T-cell (primary cell): ENCODE measurements at regions not wholly inside any gene's neighbourhood (a gene's known extent, or its start where the extent isn't known, plus 50 kb on each side); places are given as distances from the start of the nearest gene placed in this dataset.
A peak's percentile ranks its signal among the peaks of the same experiment; 100 is the strongest.

Experiments used
- ATAC-seq, 4 experiments: fragments of 200-7000 bp in 3 of 4; fragments of 150-1000 bp in 1 of 4; cut with Tn5 transposase; replicated peaks in 1 of 4; 1 replicate in 3 of 4; 2 replicates in 1 of 4; pipeline ENCODE4 v1.10.0; 2021; ENCODE audit warnings: moderate library complexity in 3 of 4, mild to moderate bottlenecking in 2 of 4, moderate number of reproducible peaks in 1 of 4
- CTCF ChIA-PET, 2 donors: fragments of 300-600 bp; sonication (Branson Sonifier 250); formaldehyde crosslinking; loops; one replicate each; lab custom pipeline; 2022; ENCODE audit warnings: antibody characterized with exemption in 2 of 2; lab: Charles Lee
- POLR2A ChIA-PET, 2 donors: fragments of 300-600 bp; sonication (Branson Sonifier 250); formaldehyde crosslinking; loops; one replicate each; lab custom pipeline; 2022; ENCODE audit warnings: antibody characterized with exemption in 2 of 2; lab: Charles Lee
- DNase-seq, 35 experiments: peaks; one replicate each; pipeline versions ENCODE4 v3.0.0 to v3.0.0-alpha.2; 2013 to 2023
- H3K27ac ChIP-seq: one replicate; pipeline ENCODE4 v1.5.1; 2013; ENCODE audit warnings: low read length
- H3K27me3 ChIP-seq, 2 experiments: replicated peaks in 1 of 2; 1 replicate in 1 of 2; 2 replicates in 1 of 2; pipeline versions ENCODE4 v1.6.1 to v1.7.0; 2013; ENCODE audit warnings: low read length in 1 of 2, mixed read lengths in 1 of 2; ENCODE audit not compliant: control insufficient read depth in 2 of 2, insufficient read depth in 2 of 2; ENCODE audit errors: extremely low read depth in 1 of 2
- H3K36me3 ChIP-seq, 2 donors: 1 replicate in 1 of 2; 2 replicates in 1 of 2; pipeline versions ENCODE4 v1.6.1 to v1.7.0; 2013; ENCODE audit warnings: low read length in 1 of 2; ENCODE audit not compliant: control insufficient read depth in 2 of 2, insufficient read depth in 1 of 2; ENCODE audit errors: extremely low read depth in 1 of 2
- H3K4me1 ChIP-seq, 2 experiments: 1 replicate in 1 of 2; 2 replicates in 1 of 2; pipeline versions ENCODE4 v1.6.1 to v1.7.0; 2013; ENCODE audit warnings: low read length in 2 of 2, mixed read lengths in 1 of 2; ENCODE audit not compliant: insufficient read depth in 2 of 2, control insufficient read depth in 1 of 2; ENCODE audit errors: extremely low read depth in 1 of 2
- H3K4me3 ChIP-seq, 2 donors: 1 replicate in 1 of 2; 2 replicates in 1 of 2; pipeline versions ENCODE4 v1.5.1 to v1.7.0; 2013; ENCODE audit warnings: mild to moderate bottlenecking in 2 of 2, low read length in 1 of 2, moderate library complexity in 1 of 2; ENCODE audit not compliant: control insufficient read depth in 1 of 2; ENCODE audit errors: extremely low read depth in 1 of 2
- H3K9me3 ChIP-seq: 2 replicates; pipeline ENCODE4 v1.7.0; 2013
- H3K27ac Mint-ChIP-seq, 2 donors: one replicate each; pipeline ENCODE4 v1.8.0; 2020 to 2021; ENCODE audit warnings: mild to moderate bottlenecking in 2 of 2, mixed read lengths in 2 of 2
- H3K27me3 Mint-ChIP-seq, 2 donors: one replicate each; pipeline ENCODE4 v1.8.0; 2021 to 2022; ENCODE audit warnings: mixed read lengths in 2 of 2
- H3K36me3 Mint-ChIP-seq: one replicate; pipeline ENCODE4 v1.8.0; 2021; ENCODE audit warnings: mixed read lengths
- H3K4me1 Mint-ChIP-seq, 3 donors: one replicate each; pipeline ENCODE4 v1.8.0; 2020 to 2022; ENCODE audit warnings: mixed read lengths in 3 of 3, mild to moderate bottlenecking in 1 of 3
- H3K4me3 Mint-ChIP-seq, 3 donors: one replicate each; pipeline ENCODE4 v1.8.0; 2020 to 2022; ENCODE audit warnings: mild to moderate bottlenecking in 3 of 3, mixed read lengths in 3 of 3, moderate library complexity in 3 of 3
- H3K9me3 Mint-ChIP-seq, 3 donors: one replicate each; pipeline ENCODE4 v1.8.0; 2020 to 2022; ENCODE audit warnings: mixed read lengths in 3 of 3
- WGBS: methylation state at CpG from one replicate; pipeline ENCODE4 v1.1.5; 2013; ENCODE audit warnings: missing lambda C conversion rate; ENCODE audit not compliant: insufficient coverage; 5-methylcytosine and 5-hydroxymethylcytosine counted together

DNA sequence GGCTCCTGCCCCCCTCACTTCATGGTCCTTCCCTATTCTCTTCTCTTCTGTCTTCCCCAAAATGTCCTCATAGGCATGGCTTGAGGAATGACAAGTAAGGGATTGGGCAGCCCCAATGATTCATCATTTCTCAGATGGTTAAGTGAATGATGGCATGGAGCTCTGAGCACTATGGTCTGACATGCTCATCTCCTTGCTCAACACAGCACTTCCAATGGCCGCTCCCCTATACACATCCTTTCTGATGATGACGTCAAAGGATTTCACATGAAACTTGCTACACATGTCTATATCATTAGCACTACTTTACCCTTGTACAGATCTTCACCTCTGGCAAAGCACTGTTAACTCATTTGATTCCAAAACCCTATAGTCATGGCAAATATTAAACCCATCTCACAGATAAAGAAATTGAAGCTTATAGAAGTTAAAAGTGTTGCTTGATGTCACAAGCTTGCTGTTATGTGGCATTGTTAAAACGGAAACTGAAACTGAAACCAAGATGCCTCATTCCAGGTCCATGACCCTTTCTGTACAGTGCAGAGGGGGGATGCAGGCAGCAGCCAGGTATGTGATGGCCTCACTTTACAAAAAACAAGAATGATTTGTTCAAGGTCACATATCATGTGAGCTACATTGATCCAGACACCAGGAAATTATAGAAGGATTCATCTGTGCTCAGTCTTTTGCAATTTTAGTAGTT, 90.0 kb upstream of the PLXNA4 start:
- ATAC-seq (peak; percentile 45 to 91 (median 72)), DNase-seq (peak in 3 of 35 experiments; percentile 3 to 53 (median 6))
- Mint-ChIP-seq H3K36me3 (no peaks in the 10 kb centered on the region), H3K4me1 (peaks cover 10 to 13% (median 11%) of the 10 kb centered on the region in 3 donors), H3K27ac (peak overlapping the region; percentile 79 to 88), H3K4me3 (peak overlapping the region; percentile 40 to 54 (median 42)), H3K27me3 (no peaks in the 10 kb centered on the region), H3K9me3 (no peaks in the 10 kb centered on the region)
- Histone ChIP-seq H3K36me3 (no peaks in the 10 kb centered on the region), H3K4me3 (no peak overlapping the region), H3K27ac (no peak overlapping the region), H3K9me3 (no peaks in the 10 kb centered on the region), H3K4me1 (peaks cover 6 to 11% of the 10 kb centered on the region in 2 experiments), H3K27me3 (no peaks in the 10 kb centered on the region)
- CTCF ChIA-PET: interaction anchor here (1.3 to 1.4 kb wide), 2 partner anchors 11 to 13 kb away, joined by 3 to 5 read pairs; no protein-coding TSS in a partner anchor
- WGBS: 80% methylated on average over 2 of the region's 3 CpGs
- POLR2A ChIA-PET: no interaction called here

DNA sequence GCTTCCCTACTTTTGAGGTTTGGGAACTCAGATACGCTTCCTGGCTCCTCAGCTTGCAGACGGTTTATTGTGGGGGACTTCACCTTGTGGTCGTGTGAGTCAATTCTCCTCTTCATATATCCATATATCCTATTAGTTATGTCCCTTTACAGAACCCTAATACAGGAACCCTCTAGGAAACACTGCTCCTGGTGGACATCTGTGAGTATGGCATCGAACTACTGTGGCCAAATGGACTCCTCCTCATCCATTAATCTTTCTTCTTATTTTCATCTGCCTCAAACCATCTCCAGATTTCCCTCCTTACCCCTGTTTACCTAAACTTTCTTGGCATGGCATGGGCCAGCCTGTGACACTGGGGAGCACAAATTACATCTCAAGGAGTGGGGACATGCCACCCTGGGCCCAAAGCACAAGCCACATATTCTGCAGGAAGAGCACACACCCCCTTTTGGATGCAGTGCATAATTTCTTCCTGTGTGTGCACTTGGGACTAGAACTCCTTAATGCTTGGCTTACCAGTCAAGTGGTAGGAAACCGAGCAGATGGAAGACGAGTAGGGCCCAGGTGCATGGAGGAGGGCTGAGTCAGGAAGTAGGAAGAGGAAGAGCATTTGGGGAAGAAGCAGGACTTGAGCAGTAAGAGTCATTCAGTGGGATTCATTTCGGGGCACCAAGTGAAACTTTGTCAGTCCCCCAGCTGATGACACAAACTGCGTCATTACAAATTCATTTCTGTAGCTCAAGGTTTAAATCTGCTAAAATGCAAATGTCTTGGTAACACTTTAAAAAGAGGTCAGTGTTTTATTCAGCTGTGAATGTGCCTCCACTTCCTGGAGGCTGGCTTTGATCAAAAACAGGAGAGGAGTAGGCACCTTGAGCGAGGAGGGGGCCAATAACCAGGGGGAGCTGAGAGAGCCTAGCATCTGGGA, 80.8 kb upstream of the PLXNA4 start:
- H3K9me3 Mint-ChIP-seq: peaks cover 0 to 4% (median 0%) of the 10 kb centered on the region in 3 donors
- Histone ChIP-seq H3K9me3 (no peaks in the 10 kb centered on the region), H3K27ac (no peak overlapping the region), H3K4me1 (peaks cover 12 to 19% of the 10 kb centered on the region in 2 experiments), H3K4me3 (no peak overlapping the region), H3K27me3 (no peaks in the 10 kb centered on the region), H3K36me3 (no peaks in the 10 kb centered on the region)
- H3K36me3 Mint-ChIP-seq: no peaks in the 10 kb centered on the region
- H3K4me3 Mint-ChIP-seq: no peak overlapping the region
- peaks cover 36 to 58% (median 42%) of the 10 kb centered on the region in 3 donors for H3K4me1 Mint-ChIP-seq
- 75% methylated on average over 6 of the region's 9 CpGs for WGBS
- ATAC-seq (no peak), DNase-seq (peak in 1 of 35 experiments; percentile 28)
- ChIA-PET CTCF (interaction anchor here in 1 of 2 donors (0.5 kb wide), 1 partner anchor 8 kb away, joined by 9 read pairs; no protein-coding TSS in a partner anchor), POLR2A (no interaction called here)
- no peaks in the 10 kb centered on the region for H3K27me3 Mint-ChIP-seq
- peak overlapping the region in 1 of 2 donors; percentile 59 for H3K27ac Mint-ChIP-seq

DNA sequence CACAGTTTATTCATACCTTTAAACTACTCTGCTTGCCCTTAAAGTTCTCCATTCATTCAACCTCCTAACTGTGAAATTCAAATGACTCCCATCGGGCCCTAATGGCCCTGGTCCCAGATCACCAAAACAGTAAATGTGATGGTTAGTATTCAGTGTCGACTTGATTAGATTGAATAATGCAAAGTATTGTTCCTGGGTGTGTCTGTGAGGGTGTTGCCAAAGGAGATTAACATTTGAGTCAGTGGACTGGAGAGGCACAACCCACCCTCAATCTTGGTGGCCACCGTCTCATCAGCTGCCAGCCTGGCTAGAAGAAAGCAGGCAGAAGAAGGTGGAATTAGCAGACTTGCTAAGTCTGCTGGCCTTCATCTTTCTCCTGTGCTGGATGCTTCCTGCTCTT, 80.1 kb upstream of the PLXNA4 start:
- DNase-seq: no peak
- Histone ChIP-seq H3K4me3 (no peak overlapping the region), H3K9me3 (no peaks in the 10 kb centered on the region), H3K36me3 (no peaks in the 10 kb centered on the region), H3K4me1 (peaks cover 12 to 19% of the 10 kb centered on the region in 2 experiments), H3K27ac (no peak overlapping the region), H3K27me3 (no peaks in the 10 kb centered on the region)
- ChIA-PET CTCF (interaction anchor here in 1 of 2 donors (1.2 kb wide), 1 partner anchor 10 kb away, joined by 3 read pairs; no protein-coding TSS in a partner anchor), POLR2A (interaction anchor here in 1 of 2 donors (0.5 kb wide), 1 partner anchor 24 kb away, joined by 3 read pairs; no protein-coding TSS in a partner anchor)
- H3K4me3 Mint-ChIP-seq: no peak overlapping the region
- WGBS: no CpG with 5 or more reads among the region's 3 CpGs
- peaks cover 0 to 4% (median 0%) of the 10 kb centered on the region in 3 donors for H3K9me3 Mint-ChIP-seq
- peaks cover 36 to 58% (median 42%) of the 10 kb centered on the region in 3 donors for H3K4me1 Mint-ChIP-seq
- no peaks in the 10 kb centered on the region for H3K27me3 Mint-ChIP-seq
- H3K27ac Mint-ChIP-seq: peak overlapping the region; percentile 25 to 92
- H3K36me3 Mint-ChIP-seq: no peaks in the 10 kb centered on the region
- no peak for ATAC-seq

DNA sequence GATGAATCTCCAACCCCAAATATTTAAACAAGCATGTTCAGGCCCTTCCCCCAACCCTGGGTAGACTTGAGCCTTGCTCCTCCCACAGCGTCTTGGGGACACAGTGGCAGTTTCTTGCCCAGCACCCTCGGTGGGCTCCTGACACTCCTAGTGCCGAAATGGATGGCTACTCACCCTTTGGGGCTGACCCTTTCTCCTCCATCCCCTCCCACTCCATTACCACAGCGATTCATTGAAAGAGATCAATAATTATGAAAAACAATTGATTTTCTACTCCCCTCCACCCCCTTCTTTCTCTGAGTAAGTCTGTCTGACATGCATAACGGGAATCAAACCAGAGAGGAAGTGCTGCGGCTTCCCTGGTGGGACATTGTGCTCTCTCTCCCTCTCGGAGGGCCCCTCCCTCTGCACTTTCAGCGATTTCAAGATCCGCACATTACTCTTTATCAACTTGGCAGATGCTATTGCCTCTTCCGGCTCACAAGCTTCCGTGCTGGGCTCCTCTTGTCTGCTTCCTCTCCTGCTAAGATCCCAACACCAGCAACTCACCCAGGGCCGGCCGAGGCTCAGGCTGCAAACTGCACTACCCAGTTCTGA, 79.0 kb upstream of the PLXNA4 start:
- 4% methylated on average over 11 of the region's 13 CpGs for WGBS
- Histone ChIP-seq H3K9me3 (no peaks in the 10 kb centered on the region), H3K36me3 (no peaks in the 10 kb centered on the region), H3K27me3 (no peaks in the 10 kb centered on the region), H3K4me1 (peaks cover 12 to 19% of the 10 kb centered on the region in 2 experiments), H3K27ac (no peak overlapping the region), H3K4me3 (peak overlapping the region; percentile 18 to 44)
- H3K9me3 Mint-ChIP-seq: peaks cover 0 to 4% (median 0%) of the 10 kb centered on the region in 3 donors
- DNase-seq (peak; percentile 18 to 76 (median 46)), ATAC-seq (peak; percentile 80 to 94 (median 82))
- peak overlapping the region; percentile 87 to 92 for H3K27ac Mint-ChIP-seq
- ChIA-PET POLR2A (no interaction called here), CTCF (interaction anchor here in 1 of 2 donors (1.2 kb wide), 1 partner anchor 11 kb away, joined by 3 read pairs; no protein-coding TSS in a partner anchor)
- no peaks in the 10 kb centered on the region for H3K36me3 Mint-ChIP-seq
- peak overlapping the region; percentile 78 to 82 (median 80) for H3K4me3 Mint-ChIP-seq
- no peaks in the 10 kb centered on the region for H3K27me3 Mint-ChIP-seq
- peaks cover 36 to 58% (median 42%) of the 10 kb centered on the region in 3 donors for H3K4me1 Mint-ChIP-seq

GRCh38 chr7:132654150-132654549, 77.9 kb upstream of the PLXNA4 start:
- Mint-ChIP-seq H3K27ac (peak overlapping the region; percentile 46 to 71), H3K4me1 (peaks cover 36 to 49% (median 40%) of the 10 kb centered on the region in 3 donors), H3K9me3 (peaks cover 0 to 4% (median 0%) of the 10 kb centered on the region in 3 donors), H3K27me3 (no peaks in the 10 kb centered on the region), H3K4me3 (peak overlapping the region in 2 of 3 donors; percentile 43 to 59), H3K36me3 (no peaks in the 10 kb centered on the region)
- H3K4me3 ChIP-seq: no peak overlapping the region
- H3K27ac ChIP-seq: no peak overlapping the region
- DNase-seq (peak in 1 of 35 experiments; percentile 27), ATAC-seq (no peak)
- no peaks in the 10 kb centered on the region for H3K27me3 ChIP-seq
- no peaks in the 10 kb centered on the region for H3K36me3 ChIP-seq
- ChIA-PET CTCF (interaction anchor here (0.6 to 1.3 kb wide), 5 partner anchors 8 to 337 kb away, joined by 3 to 6 read pairs (median 3); no protein-coding TSS in a partner anchor), POLR2A (no interaction called here)
- peaks cover 12 to 19% of the 10 kb centered on the region in 2 experiments for H3K4me1 ChIP-seq
- WGBS: 17% methylated on average over 1 of the region's 3 CpGs
- no peaks in the 10 kb centered on the region for H3K9me3 ChIP-seq
